SK-N-SH treated with all-trans-retinoic acid at 6 μM for 48 hours (cell line): ENCODE measurements at regions not wholly inside any gene's neighbourhood (a gene's known extent, or its start where the extent isn't known, plus 50 kb on each side); places are given as distances from the start of the nearest gene placed in this dataset.

Source experiments
- ATAC-seq: fragments of 200-7000 bp; cut with Tn5 transposase; 3 replicates; pipeline ENCODE4 v1.9.1; 2020; ENCODE audit warnings: mild to moderate bottlenecking, moderate library complexity
- BACH2 ChIP-seq: fragments of 250-450 bp; sonication (Bioruptor Pico); IDR thresholded peaks from 2 replicates; pipeline ENCODE4 v1.9.0; 2021; ENCODE audit warnings: mild to moderate bottlenecking, borderline replicate concordance
- CREB5 ChIP-seq: fragments of 250-450 bp; sonication (Bioruptor Pico); IDR thresholded peaks from 2 replicates; pipeline ENCODE4 v1.5.1; 2020; ENCODE audit warnings: low read depth, mild to moderate bottlenecking, moderate library complexity
- CSRNP3 ChIP-seq: fragments of 250-450 bp; sonication (Bioruptor Pico); IDR thresholded peaks from 2 replicates; pipeline ENCODE4 v1.5.1; 2021; ENCODE audit warnings: mild to moderate bottlenecking, moderate library complexity
- ESRRG ChIP-seq: fragments of 250-450 bp; sonication (Bioruptor Pico); IDR thresholded peaks from 2 replicates; pipeline ENCODE4 v1.6.1; 2021; ENCODE audit warnings: mild to moderate bottlenecking
- GLIS3 ChIP-seq: fragments of 250-450 bp; sonication (Bioruptor Pico); IDR thresholded peaks from 2 replicates; pipeline ENCODE4 v1.5.0; 2020; ENCODE audit warnings: mild to moderate bottlenecking, moderate library complexity
- ISL1 ChIP-seq: fragments of 250-450 bp; sonication (Bioruptor Pico); IDR thresholded peaks from 2 replicates; pipeline ENCODE4 v2.1.2; 2022; ENCODE audit warnings: mild to moderate bottlenecking, moderate library complexity
- OSR1 ChIP-seq: fragments of 250-450 bp; sonication (Bioruptor Pico); IDR thresholded peaks from 2 replicates; pipeline ENCODE4 v1.8.0; 2022; ENCODE audit warnings: moderate library complexity, mild to moderate bottlenecking, inconsistent platforms
- PATZ1 ChIP-seq: fragments of 250-450 bp; sonication (Bioruptor Pico); IDR thresholded peaks from 2 replicates; pipeline ENCODE4 v1.8.0; 2020; ENCODE audit warnings: mild to moderate bottlenecking, moderate library complexity, borderline replicate concordance
- POU6F1 ChIP-seq: fragments of 250-450 bp; sonication (Bioruptor Pico); IDR thresholded peaks from 2 replicates; pipeline ENCODE4 v1.8.0; 2021; ENCODE audit warnings: low read depth, mild to moderate bottlenecking, moderate library complexity, borderline replicate concordance
- PPARA ChIP-seq: fragments of 250-450 bp; sonication (Bioruptor Pico); IDR thresholded peaks from 2 replicates; pipeline ENCODE4 v1.5.0; 2020; ENCODE audit warnings: mild to moderate bottlenecking, borderline replicate concordance
- RARB ChIP-seq: fragments of 250-450 bp; sonication (Bioruptor Pico); IDR thresholded peaks from 2 replicates; pipeline ENCODE4 v1.8.0; 2021; ENCODE audit warnings: mild to moderate bottlenecking, moderate library complexity
- SNAI2 ChIP-seq: fragments of 250-450 bp; sonication (Bioruptor Pico); IDR thresholded peaks from 2 replicates; pipeline ENCODE4 v1.5.0; 2020; ENCODE audit warnings: mild to moderate bottlenecking, moderate library complexity
- TCF4 ChIP-seq: fragments of 250-450 bp; sonication (Bioruptor Pico); IDR thresholded peaks from 2 replicates; pipeline ENCODE4 v1.8.0; 2021; ENCODE audit warnings: mild to moderate bottlenecking, moderate library complexity, borderline replicate concordance
- TOX ChIP-seq: fragments of 250-450 bp; sonication (Bioruptor Pico); IDR thresholded peaks from 2 replicates; pipeline ENCODE4 v1.8.0; 2021; ENCODE audit warnings: mild to moderate bottlenecking, moderate library complexity, borderline replicate concordance
- TSHZ2 ChIP-seq: fragments of 250-450 bp; sonication (Bioruptor Pico); IDR thresholded peaks from 2 replicates; pipeline ENCODE4 v1.5.0; 2020; ENCODE audit warnings: mild to moderate bottlenecking, moderate library complexity
- ZC3H10 ChIP-seq: fragments of 250-450 bp; sonication (Bioruptor Pico); IDR thresholded peaks from 2 replicates; pipeline ENCODE4 v1.5.1; 2021; ENCODE audit warnings: mild to moderate bottlenecking, moderate library complexity
- ZFP3 ChIP-seq: fragments of 250-450 bp; sonication (Bioruptor Pico); IDR thresholded peaks from 2 replicates; pipeline ENCODE4 v1.5.0; 2020; ENCODE audit warnings: mild to moderate bottlenecking, moderate library complexity
- ZNF565 ChIP-seq: fragments of 450-650 bp; formaldehyde crosslinking; conservative IDR thresholded peaks from 2 replicates; pipeline ENCODE4 v1.5.0; 2020; ENCODE audit warnings: low read depth, mild to moderate bottlenecking, moderate library complexity
- ZNF70 ChIP-seq: fragments of 450-650 bp; formaldehyde crosslinking; IDR thresholded peaks from 2 replicates; pipeline ENCODE4 v1.5.0; 2020; ENCODE audit warnings: mild to moderate bottlenecking, moderate library complexity
- ZNF8 ChIP-seq: fragments of 450-650 bp; formaldehyde crosslinking; IDR thresholded peaks from 2 replicates; pipeline ENCODE4 v1.5.0; 2020; ENCODE audit warnings: mild to moderate bottlenecking, moderate library complexity

- peak; percentile 71 for ATAC-seq
- no peak for TF ChIP-seq ZNF8
- TF ChIP-seq GLIS3 (CRISPR knock-in tag): no peak
- no peak for TF ChIP-seq ZFP3
- TF ChIP-seq, all 23 proteins: peak for 0
These were observed 337.2 kb upstream of the NAV3 start for GRCh38 chr12:77493302-77494168.

GRCh38 chr12:77492536-77492935 is 338.2 kb upstream of the NAV3 start:
- TF ChIP-seq ZFP3 (no peak), OSR1 (CRISPR knock-in tag) (no peak), TCF4 (CRISPR knock-in tag) (no peak), SNAI2 (CRISPR knock-in tag) (no peak), POU6F1 (no peak), PPARA (CRISPR knock-in tag) (no peak), ZC3H10 (CRISPR knock-in tag) (no peak), ZNF565 (CRISPR knock-in tag) (no peak), CREB5 (CRISPR knock-in tag) (no peak), CSRNP3 (no peak), PATZ1 (CRISPR knock-in tag) (no peak), BACH2 (no peak), TSHZ2 (CRISPR knock-in tag) (no peak), RARB (CRISPR knock-in tag) (no peak), ISL1 (CRISPR knock-in tag) (no peak), ZNF70 (CRISPR knock-in tag) (no peak)
- ATAC-seq: peak; percentile 31; the same call in 2 of the 3 replicates

- TF ChIP-seq ZNF565 (CRISPR knock-in tag) (no peak), TOX (CRISPR knock-in tag) (no peak), SNAI2 (CRISPR knock-in tag) (no peak), GLIS3 (CRISPR knock-in tag) (no peak), CREB5 (CRISPR knock-in tag) (no peak), BACH2 (no peak), ISL1 (CRISPR knock-in tag) (no peak), RARB (CRISPR knock-in tag) (no peak), ESRRG (CRISPR knock-in tag) (no peak), PPARA (CRISPR knock-in tag) (no peak), PATZ1 (CRISPR knock-in tag) (no peak), TSHZ2 (CRISPR knock-in tag) (no peak)
- no peak for ATAC-seq
These were observed 341.2 kb upstream of the NAV3 start for GRCh38 chr12:77489331-77489970.
